BLaER1 (cell line): ENCODE measurements at regions not wholly inside any gene's neighbourhood (a gene's known extent, or its start where the extent isn't known, plus 50 kb on each side); places are given as distances from the start of the nearest gene placed in this dataset.

Source experiments
- H3K27ac ChIP-seq: shearing (Covaris generic); formaldehyde crosslinking; 2 replicates; pipeline ENCODE4 v1.8.1; 2022
- H3K27me3 ChIP-seq: shearing (Covaris generic); formaldehyde crosslinking; 2 replicates; pipeline ENCODE4 v1.8.1; 2022
- H3K36me3 ChIP-seq: shearing (Covaris generic); formaldehyde crosslinking; 2 replicates; pipeline ENCODE4 v1.8.1; 2022
- H3K4me1 ChIP-seq: shearing (Covaris generic); formaldehyde crosslinking; 2 replicates; pipeline ENCODE4 v1.8.1; 2022
- H3K4me2 ChIP-seq: shearing (Covaris generic); formaldehyde crosslinking; 2 replicates; pipeline ENCODE4 v1.8.1; 2022
- H3K4me3 ChIP-seq: shearing (Covaris generic); formaldehyde crosslinking; 2 replicates; pipeline ENCODE4 v1.8.1; 2022
- H3K9ac ChIP-seq: shearing (Covaris generic); formaldehyde crosslinking; 2 replicates; pipeline ENCODE4 v1.8.1; 2022
- H3K9me3 ChIP-seq: shearing (Covaris generic); formaldehyde crosslinking; 2 replicates; pipeline ENCODE4 v1.8.1; 2022
- H4K20me1 ChIP-seq: shearing (Covaris generic); formaldehyde crosslinking; 2 replicates; pipeline ENCODE4 v1.8.1; 2022
- Cebpa-rat ChIP-seq: shearing (Covaris generic); IDR thresholded peaks from 2 replicates; pipeline ENCODE4 v1.8.1; 2022

GRCh38 chr4:75126058-75126457, 193.1 kb downstream of the PARM1 start:
- no peaks in the 10 kb centered on the region for H3K27me3 ChIP-seq
- no peaks in the 10 kb centered on the region for H3K9me3 ChIP-seq
- no peak overlapping the region for H3K4me2 ChIP-seq
- H3K9ac ChIP-seq, result no peak overlapping the region
- no peaks in the 10 kb centered on the region for H4K20me1 ChIP-seq
- no peaks in the 10 kb centered on the region for H3K36me3 ChIP-seq
- TF ChIP-seq Cebpa-rat, result no peak
- H3K4me1 ChIP-seq, result no peaks in the 10 kb centered on the region
- H3K4me3 ChIP-seq, result no peak overlapping the region
- H3K27ac ChIP-seq, result no peak overlapping the region

GRCh38 chr4:75122424-75123014, 189.6 kb downstream of the PARM1 start:
- Histone ChIP-seq H3K27ac (no peak overlapping the region), H3K27me3 (no peaks in the 10 kb centered on the region), H3K9me3 (peaks cover 14% of the 10 kb centered on the region), H3K4me1 (no peaks in the 10 kb centered on the region), H4K20me1 (no peaks in the 10 kb centered on the region), H3K4me3 (no peak overlapping the region), H3K9ac (no peak overlapping the region), H3K4me2 (no peak overlapping the region), H3K36me3 (no peaks in the 10 kb centered on the region)
- TF ChIP-seq Cebpa-rat, result no peak

DNA sequence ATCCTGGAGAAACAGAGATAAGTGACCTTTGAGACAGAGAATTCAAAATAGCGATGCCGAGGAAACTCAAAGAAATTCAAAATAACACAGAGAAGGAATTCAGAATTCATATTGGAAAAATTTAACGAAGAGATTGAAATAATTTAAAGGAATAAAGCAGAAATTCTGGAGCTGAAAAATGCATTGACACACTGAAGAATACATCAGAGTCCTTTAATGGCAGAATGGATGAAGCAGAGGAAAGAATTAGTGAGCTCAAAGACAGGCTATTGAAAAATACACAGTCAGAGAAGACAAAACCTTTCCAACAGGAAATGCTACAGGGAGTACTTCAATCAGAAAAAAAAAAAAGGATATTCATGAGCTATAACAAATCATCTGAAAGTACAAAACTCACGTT, 185.8 kb downstream of the PARM1 start:
- Histone ChIP-seq H3K36me3 (no peaks in the 10 kb centered on the region), H3K27me3 (no peaks in the 10 kb centered on the region), H3K4me2 (no peak overlapping the region), H4K20me1 (no peaks in the 10 kb centered on the region), H3K9me3 (peaks cover 25% of the 10 kb centered on the region), H3K4me3 (no peak overlapping the region), H3K9ac (no peak overlapping the region), H3K27ac (no peak overlapping the region), H3K4me1 (no peaks in the 10 kb centered on the region)
- TF ChIP-seq Cebpa-rat, result no peak

- no peaks in the 10 kb centered on the region for H4K20me1 ChIP-seq
- no peaks in the 10 kb centered on the region for H3K27me3 ChIP-seq
- no peak overlapping the region for H3K27ac ChIP-seq
- H3K4me1 ChIP-seq, result peaks cover 3% of the 10 kb centered on the region; the same call in 1 of the 2 replicates
- H3K9me3 ChIP-seq, result no peaks in the 10 kb centered on the region
- no peak overlapping the region for H3K4me3 ChIP-seq
- no peak for TF ChIP-seq Cebpa-rat
- no peak overlapping the region for H3K4me2 ChIP-seq
- H3K36me3 ChIP-seq, result no peaks in the 10 kb centered on the region
- H3K9ac ChIP-seq, result no peak overlapping the region
These were observed 177.1 kb downstream of the PARM1 start for GRCh38 chr4:75110061-75110460.

GRCh38 chr4:75107755-75108612, 175.1 kb downstream of the PARM1 start:
- no peak overlapping the region for H3K9ac ChIP-seq
- no peak overlapping the region for H3K4me3 ChIP-seq
- no peak for TF ChIP-seq Cebpa-rat
- no peaks in the 10 kb centered on the region for H3K9me3 ChIP-seq
- H3K36me3 ChIP-seq, result no peaks in the 10 kb centered on the region
- H3K27ac ChIP-seq, result no peak overlapping the region
- H3K27me3 ChIP-seq, result no peaks in the 10 kb centered on the region
- no peaks in the 10 kb centered on the region for H4K20me1 ChIP-seq
- peaks cover 8% of the 10 kb centered on the region; the same call in 1 of the 2 replicates for H3K4me1 ChIP-seq
- no peak overlapping the region for H3K4me2 ChIP-seq

DNA sequence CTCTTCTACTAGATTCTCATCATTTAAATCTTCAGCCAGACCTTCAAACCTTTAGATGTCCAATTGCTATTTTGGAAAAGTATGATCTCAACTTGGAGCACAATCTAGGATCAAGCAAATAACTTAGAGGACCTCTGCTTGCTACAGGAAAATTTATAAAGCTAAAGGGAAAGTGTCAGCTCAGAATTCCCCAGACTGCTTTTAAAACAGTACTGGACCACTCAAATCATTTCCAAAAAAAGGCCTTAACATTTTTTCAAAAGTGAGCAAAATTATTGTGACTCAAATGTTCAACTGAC, 169.8 kb downstream of the PARM1 start:
- Histone ChIP-seq H4K20me1 (no peaks in the 10 kb centered on the region), H3K9me3 (peaks cover 4% of the 10 kb centered on the region; the same call in 1 of the 2 replicates), H3K4me1 (peaks cover 8% of the 10 kb centered on the region; the same call in 1 of the 2 replicates), H3K4me2 (no peak overlapping the region), H3K4me3 (no peak overlapping the region), H3K36me3 (no peaks in the 10 kb centered on the region), H3K9ac (no peak overlapping the region), H3K27me3 (no peaks in the 10 kb centered on the region), H3K27ac (no peak overlapping the region)
- TF ChIP-seq Cebpa-rat, result no peak

DNA sequence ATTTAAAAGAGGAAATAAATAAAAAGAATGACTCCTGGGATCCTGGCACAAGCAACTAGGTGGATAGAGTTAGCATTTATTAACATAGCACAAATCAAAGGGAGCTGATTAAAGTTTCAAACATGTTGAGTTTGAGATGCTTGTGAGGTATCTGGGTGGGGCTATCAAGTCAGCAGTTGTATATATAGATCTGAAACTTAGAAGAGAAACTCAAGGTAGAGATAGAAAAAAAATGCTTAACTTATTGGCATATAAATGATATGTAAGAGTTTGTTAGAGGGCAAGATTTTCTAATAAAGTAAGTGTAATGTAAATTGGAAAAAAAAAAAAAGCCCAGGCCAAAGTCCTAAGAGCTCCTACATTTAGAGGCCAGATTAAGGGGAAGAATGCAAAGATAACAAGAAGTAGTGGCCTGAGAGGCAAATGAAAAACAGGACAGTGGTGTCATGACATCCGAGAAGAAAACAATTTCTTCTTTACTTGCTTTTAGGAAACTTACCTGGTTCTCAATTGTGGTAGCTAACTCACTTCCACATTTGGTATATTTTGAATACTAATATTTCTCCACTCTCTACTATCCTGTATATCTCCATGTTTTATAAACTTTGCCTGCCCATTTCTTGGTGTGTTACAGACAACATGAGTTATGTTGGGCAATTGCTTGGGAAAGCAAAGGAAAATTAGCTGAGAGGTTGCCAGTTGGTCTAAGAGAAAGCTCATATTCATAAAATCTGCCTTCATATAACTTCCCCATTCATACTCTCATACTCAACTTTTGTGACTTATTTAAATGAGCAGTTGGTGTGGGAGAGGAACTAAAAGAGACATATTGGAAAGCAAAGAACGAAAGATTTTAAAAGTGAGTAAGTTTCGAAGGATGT, 169.2 kb downstream of the PARM1 start:
- no peak for TF ChIP-seq Cebpa-rat
- Histone ChIP-seq H3K27me3 (no peaks in the 10 kb centered on the region), H3K4me3 (no peak overlapping the region), H3K4me2 (no peak overlapping the region), H3K9ac (no peak overlapping the region), H3K4me1 (0 out of 2 replicates have a peak, but pooled peaks cover 5% of the 10 kb centered on the region), H4K20me1 (no peaks in the 10 kb centered on the region), H3K27ac (no peak overlapping the region), H3K9me3 (peaks cover 4% of the 10 kb centered on the region; the same call in 1 of the 2 replicates), H3K36me3 (no peaks in the 10 kb centered on the region)
